HG03196 (cell line): ENCODE measurements at regions not wholly inside any gene's neighbourhood (a gene's known extent, or its start where the extent isn't known, plus 50 kb on each side); places are given as distances from the start of the nearest gene placed in this dataset.

ENCODE experiments used
- ATAC-seq: cut with Tn5 transposase; IDR thresholded peaks from one replicate; pipeline ENCODE4 v1.9.1; 2021; ENCODE audit not compliant: unreplicated experiment

DNA sequence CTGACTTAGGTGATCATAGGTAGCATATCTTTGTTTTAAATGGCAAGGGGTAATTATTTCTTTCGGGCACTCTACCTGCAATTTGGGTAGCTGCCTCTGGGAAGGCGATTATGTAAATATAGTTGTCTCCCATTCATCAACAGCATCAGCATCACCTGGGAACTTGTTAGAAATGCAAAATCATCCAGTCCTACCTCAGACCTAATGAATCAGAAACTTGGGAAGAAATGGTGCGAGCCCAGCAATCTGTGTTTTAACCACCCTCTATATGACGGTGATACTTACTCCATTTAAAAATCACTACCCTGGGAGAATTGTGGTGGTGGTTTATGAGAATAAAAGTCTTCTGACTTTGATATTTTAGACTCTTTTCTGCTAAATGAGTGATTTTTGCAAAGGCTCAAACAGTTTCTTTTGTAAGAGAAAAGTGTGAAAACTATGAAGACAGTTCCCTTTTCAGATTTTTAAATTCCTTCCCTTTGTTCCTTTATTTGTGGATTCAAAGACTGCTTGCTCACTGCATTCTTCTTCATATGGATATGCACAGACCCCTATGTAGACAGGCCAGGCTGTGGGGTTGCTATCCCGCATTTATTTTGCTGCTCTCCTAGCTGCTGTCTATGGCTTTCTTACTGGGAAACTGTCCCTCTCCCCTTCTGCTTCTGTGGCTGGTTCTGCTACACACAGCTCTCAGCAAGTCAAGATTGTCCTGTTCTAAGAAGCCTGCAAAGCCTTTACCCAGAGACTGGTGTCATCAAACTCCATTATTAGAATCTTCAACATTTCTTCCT lies 365.3 kb downstream of the RNF144B start:
- ATAC-seq, result no peak

- no peak for ATAC-seq
These were observed 365.9 kb downstream of the RNF144B start for GRCh38 chr6:18753076-18753475.

DNA sequence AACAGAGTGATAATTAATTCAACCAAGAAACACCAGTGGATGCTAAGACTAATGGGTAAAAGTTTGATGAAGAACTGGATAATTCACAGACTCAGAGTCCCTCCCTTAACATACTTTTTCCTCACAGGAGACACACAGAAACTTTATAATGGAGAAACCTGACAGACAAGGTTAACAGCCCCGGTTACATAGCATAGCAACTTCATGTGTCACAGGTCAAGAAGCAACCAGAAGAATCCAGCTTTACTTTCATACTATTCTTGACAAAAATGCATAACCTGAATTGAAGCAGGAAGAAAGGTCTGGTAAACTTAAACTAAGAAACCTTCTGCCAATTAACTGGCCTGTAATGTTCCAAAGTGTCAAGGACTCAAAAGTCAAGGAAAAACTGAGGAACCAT lies 375.9 kb downstream of the RNF144B start:
- no peak for ATAC-seq

DNA sequence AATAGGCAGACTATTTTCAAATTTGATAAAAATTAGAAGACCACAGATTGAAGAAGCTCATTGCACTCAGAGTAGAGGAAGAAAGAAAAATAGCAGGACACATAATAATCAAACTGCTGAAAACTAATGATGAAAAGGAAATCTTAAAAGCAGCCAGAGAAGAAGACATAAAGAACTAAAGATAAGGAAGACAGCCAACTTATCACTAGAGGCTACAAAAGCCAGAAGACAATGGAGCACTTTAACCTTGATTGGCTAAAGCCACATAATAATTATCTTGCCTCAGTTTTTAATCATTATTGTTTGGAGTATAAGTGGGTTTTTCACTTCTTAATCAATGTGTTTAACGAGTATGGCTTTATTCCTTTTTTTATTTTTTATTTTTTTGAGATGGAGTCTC lies 397.6 kb downstream of the RNF144B start:
- no peak for ATAC-seq

GRCh38 chr6:18785810-18786490 lies 398.8 kb downstream of the RNF144B start:
- no peak for ATAC-seq

- no peak for ATAC-seq
These were observed 405.7 kb downstream of the RNF144B start for GRCh38 chr6:18792866-18793265.

DNA sequence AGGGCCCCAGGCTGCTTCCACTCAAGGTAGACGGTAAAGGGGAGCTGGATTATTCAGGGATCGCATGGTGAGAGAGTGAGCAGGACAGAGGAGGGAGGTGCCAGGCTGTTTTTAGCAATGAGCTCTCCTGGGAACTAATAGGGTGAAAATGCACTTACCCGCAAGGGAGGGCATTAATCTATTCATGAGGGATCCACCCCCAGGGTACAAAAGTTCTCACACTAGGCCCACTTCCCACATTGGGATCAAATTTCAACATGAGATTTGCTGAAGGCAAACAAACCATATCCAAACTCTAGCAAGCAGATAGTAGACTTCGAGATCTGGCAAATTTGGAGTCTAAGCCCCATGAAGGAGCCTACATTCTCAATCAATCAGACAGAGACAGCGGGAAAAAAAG lies 408.6 kb downstream of the RNF144B start:
- ATAC-seq, result no peak

GRCh38 chr6:18820725-18821124 lies 433.6 kb downstream of the RNF144B start:
- ATAC-seq, result no peak

GRCh38 chr6:18823782-18824386 lies 436.7 kb downstream of the RNF144B start:
- ATAC-seq, result no peak

DNA sequence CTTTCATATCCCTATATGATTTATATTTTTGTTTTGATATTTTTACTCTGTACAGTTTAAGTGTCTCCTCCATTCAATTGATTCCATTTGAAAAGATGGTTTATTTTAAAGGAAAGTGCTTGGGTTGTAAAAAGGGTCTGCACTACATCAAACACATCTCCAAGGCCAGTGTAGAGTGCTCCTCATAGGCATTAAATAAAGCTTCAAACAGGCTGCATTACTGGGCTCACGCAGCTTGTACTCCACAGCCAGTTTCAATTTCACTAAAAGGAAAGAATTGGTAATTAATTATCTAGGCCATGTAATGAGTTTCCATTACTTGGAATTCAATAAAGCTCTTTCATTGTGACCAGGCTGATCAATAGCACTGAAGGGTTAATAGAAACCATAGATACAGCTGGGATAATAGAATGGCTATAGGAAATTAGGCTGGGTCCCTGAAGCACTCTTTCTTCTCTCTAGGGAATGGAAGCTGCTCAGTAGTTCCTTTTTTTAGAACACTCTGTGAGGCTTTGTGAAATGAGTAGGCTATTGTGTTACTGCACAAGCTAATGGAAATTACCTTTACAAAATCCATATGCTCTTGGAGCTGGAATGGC lies 442.2 kb downstream of the RNF144B start:
- no peak for ATAC-seq

DNA sequence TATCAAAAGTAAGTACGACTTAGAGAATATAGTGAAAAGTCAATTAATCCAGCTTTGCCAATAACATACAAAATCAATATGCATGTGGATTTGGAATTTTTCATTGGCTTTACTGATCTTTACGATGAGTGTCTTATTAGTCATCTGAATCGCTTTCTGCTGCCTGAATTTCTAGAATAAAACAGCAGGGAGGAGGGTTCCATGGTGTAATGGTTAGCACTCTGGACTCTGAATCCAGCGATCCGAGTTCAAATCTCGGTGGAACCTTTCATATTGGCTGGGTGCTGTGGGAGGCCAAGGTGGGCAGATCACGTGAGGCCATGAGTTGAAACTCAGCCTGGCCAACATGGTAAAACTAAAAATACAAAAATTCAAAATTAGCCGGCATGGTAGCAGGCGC lies 448.8 kb downstream of the RNF144B start:
- no peak for ATAC-seq

- ATAC-seq, result no peak
These were observed 449.9 kb downstream of the RNF144B start for GRCh38 chr6:18837013-18837412.

DNA sequence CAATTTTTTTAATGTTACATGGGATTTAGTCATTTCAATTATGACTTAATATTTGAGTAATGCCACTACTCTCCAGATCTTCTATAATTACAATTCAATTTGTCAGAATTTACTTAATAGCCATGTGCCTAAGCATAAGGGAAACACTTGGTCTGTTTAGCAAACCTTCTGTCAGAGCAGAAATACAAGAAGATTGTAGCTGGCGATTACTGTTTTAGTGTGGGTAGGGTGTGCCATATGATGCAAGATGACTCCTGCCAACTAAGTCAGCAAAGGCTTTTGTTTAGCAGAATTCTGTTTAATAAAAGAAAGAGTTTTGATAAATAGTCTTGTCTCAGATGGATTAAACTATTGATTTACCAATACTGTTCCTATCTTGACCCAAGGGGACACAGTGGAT lies 455.4 kb downstream of the RNF144B start:
- ATAC-seq, result no peak

- no peak for ATAC-seq
These were observed 458.7 kb downstream of the RNF144B start for GRCh38 chr6:18845896-18846295.

DNA sequence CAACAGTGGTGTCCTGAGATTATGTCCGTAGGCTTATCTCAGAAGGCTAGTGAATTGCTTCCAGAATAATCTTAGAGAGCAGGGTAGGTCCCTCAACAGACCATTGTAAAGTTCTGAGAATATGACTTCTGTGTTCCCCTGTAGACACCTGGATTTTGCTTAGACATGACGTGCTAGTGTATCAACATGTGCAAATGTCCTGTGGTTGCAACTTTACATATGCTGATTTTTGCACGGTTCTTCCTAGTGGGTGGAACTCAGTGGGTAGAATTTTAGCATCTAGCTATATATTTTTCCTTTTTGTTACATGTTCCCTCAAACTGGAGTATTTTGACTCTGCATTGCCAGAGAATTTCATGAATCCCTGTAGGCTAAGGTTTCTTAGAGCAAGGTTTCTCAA lies 459.2 kb downstream of the RNF144B start:
- ATAC-seq, result no peak

DNA sequence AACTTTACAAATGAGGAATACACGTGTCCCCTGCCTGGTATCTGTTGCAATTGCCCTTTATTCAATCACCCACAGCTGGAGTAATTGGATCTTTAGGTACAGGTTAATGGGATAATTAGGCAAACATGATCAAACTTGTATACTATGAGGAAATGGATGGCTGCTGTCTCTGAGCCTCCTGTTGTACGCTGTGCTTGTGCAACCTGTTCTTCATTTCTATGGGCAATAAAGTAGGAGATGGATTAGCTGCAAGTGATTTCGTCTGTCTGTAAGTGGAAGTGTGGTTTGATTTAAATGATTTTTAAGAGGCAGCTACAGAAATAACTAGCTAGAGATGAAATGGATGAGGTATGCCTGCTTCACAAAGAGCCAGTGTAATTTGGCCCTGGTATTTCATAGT lies 474.1 kb downstream of the RNF144B start:
- ATAC-seq, result no peak

GRCh38 chr6:18883268-18883667 lies 496.1 kb downstream of the RNF144B start:
- no peak for ATAC-seq

- no peak for ATAC-seq
These were observed 496.7 kb downstream of the RNF144B start for GRCh38 chr6:18883851-18884250.

DNA sequence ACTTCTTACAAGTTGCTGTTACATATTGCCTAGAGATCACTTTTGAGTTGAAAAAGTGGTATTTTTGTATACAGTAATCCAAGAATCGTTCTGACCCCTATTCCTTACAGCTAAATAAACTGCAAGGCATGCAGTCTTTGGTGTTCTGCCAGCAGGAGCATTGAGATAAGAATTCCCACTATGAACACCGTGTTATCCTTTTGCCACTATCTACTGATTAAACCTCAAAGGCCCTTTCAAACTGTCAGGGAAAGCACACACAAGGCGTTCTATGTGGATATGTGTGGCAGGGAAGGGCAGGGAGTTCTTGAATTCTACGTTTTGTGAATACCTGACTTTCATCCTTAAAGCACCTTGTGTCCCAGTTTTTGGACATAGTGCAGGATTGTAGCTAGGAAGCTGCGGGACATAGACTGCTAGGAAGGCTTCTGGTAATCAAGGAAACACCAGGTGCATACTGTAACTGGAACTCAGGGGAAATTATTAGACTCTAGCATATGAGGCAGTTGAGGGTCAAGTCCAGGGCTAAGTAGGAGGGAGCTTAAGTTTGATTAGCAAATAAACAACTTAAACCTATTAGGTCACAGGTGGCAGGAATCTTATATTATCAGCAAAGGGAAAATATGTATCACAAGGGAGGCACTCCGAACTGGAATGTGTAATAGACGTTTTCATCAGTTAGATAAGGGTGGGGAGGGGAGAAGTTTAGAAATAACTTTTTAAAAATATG lies 506.6 kb downstream of the RNF144B start:
- ATAC-seq, result no peak

DNA sequence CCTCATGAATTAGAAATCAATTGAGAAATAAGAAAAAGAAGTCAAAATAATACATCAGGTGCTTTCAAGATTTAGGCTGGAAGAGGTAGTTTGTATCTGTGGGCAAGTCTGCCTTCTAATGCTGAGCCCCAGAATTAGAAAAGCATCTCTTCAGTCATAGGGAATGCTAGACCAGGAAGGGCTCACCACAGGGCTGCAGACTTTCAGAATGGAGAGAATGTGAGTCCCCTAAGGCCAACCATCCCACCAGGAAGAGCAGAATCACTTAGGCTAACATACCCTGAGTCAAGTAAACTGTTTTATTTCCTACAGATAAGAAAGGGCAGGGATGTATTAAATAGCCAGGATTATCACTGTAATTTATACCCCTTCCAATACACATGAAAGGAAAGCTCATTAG lies 510.2 kb downstream of the RNF144B start:
- no peak for ATAC-seq

DNA sequence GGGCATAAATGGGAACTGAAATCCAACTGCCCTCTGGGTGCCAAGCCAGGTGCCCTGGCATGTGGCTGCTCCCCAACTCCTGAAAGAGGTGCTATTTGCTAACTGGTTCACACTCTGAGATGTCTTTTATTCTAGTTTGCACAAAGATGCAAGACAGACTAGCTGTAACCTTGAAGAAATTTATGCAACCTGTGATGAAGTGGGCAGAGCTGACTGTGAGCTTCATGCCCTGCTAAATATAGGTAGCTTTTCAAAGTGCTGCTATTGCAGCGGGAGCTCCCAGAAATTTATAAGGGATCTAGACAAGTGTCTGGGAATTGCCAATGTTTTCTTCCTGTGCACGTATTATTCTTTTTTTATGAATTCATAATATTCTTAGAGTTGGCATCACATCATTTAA lies 517.5 kb downstream of the RNF144B start:
- ATAC-seq, result no peak
